Right lobe of liver (tissue), 6 donors: ENCODE measurements at regions not wholly inside any gene's neighbourhood (a gene's known extent, or its start where the extent isn't known, plus 50 kb on each side); places are given as distances from the start of the nearest gene placed in this dataset.

Experiments
- ATAC-seq, 4 donors: fragments of 200-7000 bp; cut with Tn5 transposase; one replicate each; pipeline ENCODE4 v1.9.1; 2020; ENCODE audit warnings: mild to moderate bottlenecking in 4 of 4, moderate library complexity in 4 of 4
- DNase-seq, 3 donors: peaks; one replicate each; pipeline ENCODE4 v3.0.0-alpha.2; 2020
- H3K27ac ChIP-seq, 3 donors: fragments of 200-600 bp; one replicate each; pipeline ENCODE4 v1.8.0; 2022
- H3K27me3 ChIP-seq, 2 donors: fragments of 200-600 bp; one replicate each; pipeline ENCODE4 v1.8.0; 2022
- H3K36me3 ChIP-seq, 4 donors: fragments of 200-600 bp; sonication (generic) in 1 of 4; one replicate each; pipeline versions ENCODE4 v1.5.1 to v1.8.0; 2017 to 2022; ENCODE audit warnings: control low read depth in 1 of 4
- H3K4me1 ChIP-seq, 4 donors: fragments of 200-600 bp; sonication (generic) in 1 of 4; one replicate each; pipeline versions ENCODE4 v1.5.1 to v1.8.0; 2017 to 2022; ENCODE audit warnings: control low read depth in 1 of 4
- H3K4me3 ChIP-seq, 3 donors: fragments of 200-600 bp; one replicate each; pipeline ENCODE4 v1.8.0; 2022
- H3K9me3 ChIP-seq, 4 donors: fragments of 200-600 bp; sonication (generic) in 1 of 4; one replicate each; pipeline versions ENCODE4 v1.5.1 to v1.8.0; 2017 to 2022; ENCODE audit warnings: control low read depth in 1 of 4
- CTCF ChIP-seq, 4 donors: fragments of 200-600 bp in 3 of 4; fragments of 450-650 bp in 1 of 4; IDR thresholded peaks; one replicate each; pipeline versions ENCODE4 v1.5.1 to v1.8.0; 2016 to 2022; ENCODE audit warnings: antibody characterized with exemption in 4 of 4, mild to moderate bottlenecking in 2 of 4
- POLR2A ChIP-seq: fragments of 450-650 bp; IDR thresholded peaks from one replicate; pipeline ENCODE4 v1.6.1; 2017; ENCODE audit warnings: antibody characterized with exemption, mild to moderate bottlenecking
- WGBS: methylation state at CpG from one replicate; pipeline ENCODE4 v1.1.6; 2018; ENCODE audit warnings: low coverage, low lambda C conversion rate; ENCODE audit not compliant: insufficient coverage; ENCODE audit errors: missing lambda C conversion rate; 5-methylcytosine and 5-hydroxymethylcytosine counted together
- intact Hi-C, 2 donors: fragments of 100-400 bp; cut with DNase I; formaldehyde crosslinking; loops; one replicate each; pipeline versions ENCODE4 v1.11.2 to v1.14.1; 2022
- donor health status: DM: no; HTN: yes; CAD: no.
- donor health status: DM: no; HTN: no; CAD: no.
- donor health status: DM: no; HTN: no; CAD: no.
- donor health status: DM: no; HTN: yes; CAD: no.
- donor health status: DM: no; HTN: yes; CAD: no.

GRCh38 chr6:141259807-141260206, 872.9 kb upstream of the GJE1 start:
- H3K36me3 ChIP-seq = no peaks in the 10 kb centered on the region
- DNase-seq (no peak), ATAC-seq (no peak)
- H3K27ac ChIP-seq = no peak overlapping the region
- no peaks in the 10 kb centered on the region for H3K9me3 ChIP-seq
- H3K4me3 ChIP-seq = no peak overlapping the region
- H3K27me3 ChIP-seq = no peaks in the 10 kb centered on the region
- H3K4me1 ChIP-seq = no peaks in the 10 kb centered on the region
- TF ChIP-seq POLR2A = no peak
- no peak for TF ChIP-seq CTCF (IDR thresholded peaks at IDR 0.05)
- intact Hi-C loops = no loop called here
- 73% methylated on average over 5 of the region's 5 CpGs for WGBS

GRCh38 chr6:141259091-141259490, 873.6 kb upstream of the GJE1 start:
- TF ChIP-seq POLR2A (no peak), CTCF (IDR thresholded peaks at IDR 0.05) (no peak)
- Histone ChIP-seq H3K9me3 (no peaks in the 10 kb centered on the region), H3K4me1 (peaks cover 0 to 1% (median 0%) of the 10 kb centered on the region in 4 donors), H3K36me3 (no peaks in the 10 kb centered on the region), H3K27me3 (no peaks in the 10 kb centered on the region), H3K27ac (no peak overlapping the region), H3K4me3 (no peak overlapping the region)
- intact Hi-C loops = no loop called here
- DNase-seq = no peak
- no peak for ATAC-seq
- WGBS = 92% methylated on average over 3 of the region's 3 CpGs

GRCh38 chr6:141258516-141258915, 874.2 kb upstream of the GJE1 start:
- peaks cover 0 to 7% (median 0%) of the 10 kb centered on the region in 4 donors for H3K4me1 ChIP-seq
- H3K27ac ChIP-seq = no peak overlapping the region
- no peaks in the 10 kb centered on the region for H3K9me3 ChIP-seq
- intact Hi-C loops = no loop called here
- 90% methylated on average over 5 of the region's 5 CpGs for WGBS
- ATAC-seq (no peak), DNase-seq (no peak)
- TF ChIP-seq CTCF (IDR thresholded peaks at IDR 0.05) = no peak
- no peak for TF ChIP-seq POLR2A
- no peak overlapping the region for H3K4me3 ChIP-seq
- H3K27me3 ChIP-seq = no peaks in the 10 kb centered on the region
- no peaks in the 10 kb centered on the region for H3K36me3 ChIP-seq

DNA sequence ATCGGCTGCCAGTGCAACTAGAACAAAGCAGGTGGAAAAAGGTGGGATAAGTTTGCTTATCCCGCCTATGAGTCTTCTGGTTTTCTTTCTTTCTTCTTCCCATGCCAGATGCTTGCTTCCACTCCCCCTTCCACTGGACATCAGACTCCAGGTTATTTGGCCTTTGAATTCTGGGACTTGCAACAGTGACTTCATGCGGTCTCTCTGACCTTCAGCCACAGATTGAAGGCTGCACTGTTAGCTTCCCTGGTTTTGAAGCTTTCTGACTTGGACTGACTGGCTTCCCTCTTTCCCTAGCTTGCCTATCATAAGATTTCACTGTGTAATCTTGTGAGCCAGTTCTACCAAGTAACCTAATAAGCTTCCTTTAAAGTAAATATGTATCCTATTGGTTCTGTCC, 878.4 kb upstream of the GJE1 start:
- H3K27ac ChIP-seq = no peak overlapping the region
- peaks cover 0 to 12% (median 2%) of the 10 kb centered on the region in 4 donors for H3K4me1 ChIP-seq
- H3K4me3 ChIP-seq = no peak overlapping the region
- no peaks in the 10 kb centered on the region for H3K36me3 ChIP-seq
- no peak for TF ChIP-seq CTCF (IDR thresholded peaks at IDR 0.05)
- no peak for TF ChIP-seq POLR2A
- no peaks in the 10 kb centered on the region for H3K9me3 ChIP-seq
- intact Hi-C loops = no loop called here
- no peak for DNase-seq
- ATAC-seq = peak in 2 of 4 donors; percentile 39 to 59
- H3K27me3 ChIP-seq = no peaks in the 10 kb centered on the region
- 88% methylated on average over 3 of the region's 3 CpGs for WGBS
